GM12892 (cell line): ENCODE measurements at regions not wholly inside any gene's neighbourhood (a gene's known extent, or its start where the extent isn't known, plus 50 kb on each side); places are given as distances from the start of the nearest gene placed in this dataset.

Experiments used
- POLR2A ChIP-seq: IDR thresholded peaks from 2 replicates; pipeline ENCODE4 v1.6.1; 2011; ENCODE audit warnings: low read depth, low read length, control low read depth
- TAF1 ChIP-seq: IDR thresholded peaks from 2 replicates; pipeline ENCODE4 v1.6.1; 2011; ENCODE audit warnings: low read depth, mild to moderate bottlenecking, control low read depth, low read length, borderline replicate concordance

DNA sequence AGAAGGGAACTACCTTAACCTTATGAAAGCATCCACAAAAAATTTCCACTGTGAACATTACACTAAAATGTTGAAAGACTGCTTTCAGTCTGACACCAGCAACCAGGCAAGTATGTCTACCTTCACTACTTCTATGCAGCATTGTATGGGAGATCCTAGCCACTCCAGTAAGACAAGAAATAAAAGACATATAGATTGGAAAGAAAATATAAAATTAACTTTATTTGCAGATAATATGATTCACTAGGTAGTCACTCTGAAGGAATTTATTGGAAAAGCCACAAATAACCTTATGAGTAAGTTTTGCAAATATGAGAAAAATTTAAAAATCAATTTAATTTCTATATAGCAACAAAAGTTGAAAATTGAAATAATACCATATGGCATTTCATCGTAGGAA is 172.0 kb downstream of the RERGL start:
- TF ChIP-seq POLR2A = no peak
- TF ChIP-seq TAF1 = no peak
